GM10266 (cell line): ENCODE measurements at regions not wholly inside any gene's neighbourhood (a gene's known extent, or its start where the extent isn't known, plus 50 kb on each side); places are given as distances from the start of the nearest gene placed in this dataset.

Experiments
- DNase-seq: peaks from one replicate; pipeline ENCODE4 v3.0.0; 2012; ENCODE audit errors: extremely low spot score
- CTCF ChIP-seq: IDR thresholded peaks from 2 replicates; pipeline ENCODE4 v1.5.1; 2012; ENCODE audit warnings: mild to moderate bottlenecking, low read depth; ENCODE audit not compliant: control insufficient read depth, insufficient read depth; ENCODE audit errors: missing control alignments

- no peak for DNase-seq
- TF ChIP-seq CTCF = no peak
Observed at GRCh38 chr1:220327106-220327505, 54.9 kb upstream of the RAB3GAP2 start.

GRCh38 chr1:220326578-220326977, 54.3 kb upstream of the RAB3GAP2 start:
- TF ChIP-seq CTCF = no peak
- no peak for DNase-seq

GRCh38 chr1:220325306-220325995, 53.2 kb upstream of the RAB3GAP2 start:
- DNase-seq = no peak
- no peak for TF ChIP-seq CTCF

- no peak for DNase-seq
- TF ChIP-seq CTCF = no peak
Observed at GRCh38 chr1:220323717-220324116, 51.5 kb upstream of the RAB3GAP2 start.

- no peak for TF ChIP-seq CTCF
- DNase-seq = no peak
Observed at GRCh38 chr1:220322570-220322969, 50.3 kb upstream of the RAB3GAP2 start.
